SK-N-SH (cell line): ENCODE measurements at regions not wholly inside any gene's neighbourhood (a gene's known extent, or its start where the extent isn't known, plus 50 kb on each side); places are given as distances from the start of the nearest gene placed in this dataset.

Experiments
- CTCF ChIA-PET: fragments of 300-600, 350-600 bp; formaldehyde crosslinking; extraction: SDS; loops from one replicate; lab custom pipeline; 2021; lab: Yijun Ruan, JAX
- POLR2A ChIA-PET: fragments of 350-600 bp; sonication (Branson Sonifier 250); formaldehyde crosslinking; extraction: SDS; loops from one replicate; lab custom pipeline; 2020; ENCODE audit warnings: antibody characterized with exemption, inconsistent platforms; lab: Yijun Ruan, JAX
- DNase-seq: peaks from one replicate; pipeline ENCODE4 v3.0.0; 2012
- H2AFZ ChIP-seq: fragments of 200-600 bp; sonication (generic); 2 replicates; pipeline ENCODE4 v1.8.1; 2016; ENCODE audit warnings: antibody characterized with exemption, mild to moderate bottlenecking, low read depth
- H3F3A ChIP-seq: fragments of 200-600 bp; sonication (generic); replicated peaks from 2 replicates; pipeline ENCODE3; 2016; ENCODE audit warnings: antibody characterized with exemption, mild to moderate bottlenecking; ENCODE audit not compliant: insufficient read depth
- H3K27ac ChIP-seq, 2 experiments: fragments of 200-500 bp in 1 of 2; fragments of 200-600 bp in 1 of 2; sonication (Bioruptor generic) in 1 of 2; sonication (generic), shearing (Covaris generic) in 1 of 2; 2 replicates each; pipeline versions ENCODE4 v1.5.1 to v1.6.1; 2014 to 2016; ENCODE audit warnings: low read depth in 2 of 2, inconsistent platforms in 1 of 2, low read length in 1 of 2, mild to moderate bottlenecking in 1 of 2, mixed read lengths in 1 of 2
- H3K27me3 ChIP-seq: fragments of 200-600 bp; sonication (generic), shearing (Covaris generic); 2 replicates; pipeline ENCODE4 v1.6.1; 2016; ENCODE audit warnings: mixed run types; ENCODE audit not compliant: insufficient read depth
- H3K36me3 ChIP-seq, 2 experiments: fragments of 200-500 bp in 1 of 2; fragments of 200-600 bp in 1 of 2; sonication (Bioruptor generic) in 1 of 2; sonication (generic) in 1 of 2; replicated peaks in 1 of 2; 2 replicates each; pipeline versions ENCODE3 to v1.5.1; 2014 to 2016; ENCODE audit warnings: low read length in 1 of 2, mild to moderate bottlenecking in 1 of 2; ENCODE audit not compliant: insufficient read depth in 2 of 2, control insufficient read depth in 1 of 2
- H3K4me1 ChIP-seq, 2 experiments: fragments of 200-500 bp in 1 of 2; fragments of 200-600 bp in 1 of 2; sonication (Bioruptor generic) in 1 of 2; sonication (generic), shearing (Covaris generic) in 1 of 2; 2 replicates each; pipeline versions ENCODE4 v1.5.1 to v1.6.1; 2014 to 2016; ENCODE audit warnings: low read depth in 1 of 2, low read length in 1 of 2, mixed run types in 1 of 2; ENCODE audit not compliant: insufficient read depth in 2 of 2, control insufficient read depth in 1 of 2
- H3K4me2 ChIP-seq: fragments of 200-600 bp; sonication (generic), shearing (Covaris generic); 2 replicates; pipeline ENCODE4 v1.6.1; 2017; ENCODE audit warnings: mixed run types
- H3K4me3 ChIP-seq, 2 experiments: fragments of 200-500 bp in 1 of 2; fragments of 200-600 bp in 1 of 2; sonication (Bioruptor generic) in 1 of 2; sonication (generic), shearing (Covaris generic) in 1 of 2; 2 replicates each; pipeline versions ENCODE4 v1.5.1 to v1.8.1; 2014 to 2016; ENCODE audit warnings: low read depth in 2 of 2, inconsistent platforms in 1 of 2, low read length in 1 of 2, mild to moderate bottlenecking in 1 of 2, mixed read lengths in 1 of 2, moderate library complexity in 1 of 2
- H3K79me2 ChIP-seq: fragments of 200-600 bp; sonication (generic); 2 replicates; pipeline ENCODE4 v1.8.1; 2017; ENCODE audit warnings: mild to moderate bottlenecking; ENCODE audit not compliant: insufficient read depth
- H3K9ac ChIP-seq: fragments of 200-600 bp; sonication (generic); 2 replicates; pipeline ENCODE4 v1.6.1; 2017; ENCODE audit warnings: mixed run types
- H3K9me2 ChIP-seq: fragments of 200-600 bp; sonication (generic); 2 replicates; pipeline ENCODE4 v1.6.1; 2017; ENCODE audit warnings: mixed run types
- H3K9me3 ChIP-seq: fragments of 200-600 bp; sonication (generic); 2 replicates; pipeline ENCODE4 v1.6.1; 2017; ENCODE audit warnings: mixed run types, mild to moderate bottlenecking, moderate library complexity
- H4K20me1 ChIP-seq: fragments of 200-600 bp; sonication (generic); 2 replicates; pipeline ENCODE4 v1.6.1; 2017; ENCODE audit warnings: mild to moderate bottlenecking, mixed run types; ENCODE audit not compliant: insufficient read depth
- ELF1 ChIP-seq: IDR thresholded peaks from 2 replicates; pipeline ENCODE4 v1.4.0; 2012
- GABPA ChIP-seq: IDR thresholded peaks from 2 replicates; pipeline ENCODE4 v1.4.0; 2012; ENCODE audit warnings: low read depth, mild to moderate bottlenecking
- JUND ChIP-seq: IDR thresholded peaks from 2 replicates; pipeline ENCODE4 v1.4.0; 2012
- MEF2A ChIP-seq: IDR thresholded peaks from 2 replicates; pipeline ENCODE4 v1.4.0; 2012; ENCODE audit warnings: low read depth, borderline replicate concordance
- NFIC ChIP-seq: IDR thresholded peaks from 2 replicates; pipeline ENCODE4 v1.4.0; 2012; ENCODE audit warnings: borderline replicate concordance
- SMC3 ChIP-seq: IDR thresholded peaks from 2 replicates; pipeline ENCODE4 v1.6.1; 2012; ENCODE audit warnings: low read depth, low read length, improper control_type of control experiment
- TCF12 ChIP-seq: IDR thresholded peaks from 2 replicates; pipeline ENCODE4 v1.4.0; 2012
- USF1 ChIP-seq: IDR thresholded peaks from 2 replicates; pipeline ENCODE4 v1.4.0; 2012; ENCODE audit warnings: low read depth, borderline replicate concordance
- USF2 ChIP-seq: fragments of 150-350 bp; IDR thresholded peaks from 2 replicates; pipeline ENCODE4 v1.6.1; 2017; ENCODE audit warnings: antibody characterized with exemption, low read length, low read depth, borderline replicate concordance
- ZBTB33 ChIP-seq: IDR thresholded peaks from 2 replicates; pipeline ENCODE4 v1.4.0; 2012; ENCODE audit warnings: low read depth, borderline replicate concordance
- WGBS: methylation state at CpG from one replicate; pipeline ENCODE4 v1.1.6; 2017; ENCODE audit warnings: low lambda C conversion rate; 5-methylcytosine and 5-hydroxymethylcytosine counted together

GRCh38 chr2:138171244-138171643, 207.0 kb downstream of the HNMT start:
- Histone ChIP-seq H3K79me2 (no peaks in the 10 kb centered on the region), H3K4me1 (peaks cover 0 to 2% of the 10 kb centered on the region in 2 experiments; a peak in 2 of 4 replicates), H3K27ac (no peak overlapping the region), H3K4me2 (no peak overlapping the region), H2AFZ (no peak overlapping the region), H3K9me3 (no peaks in the 10 kb centered on the region), H3F3A (no peaks in the 10 kb centered on the region)
- CTCF ChIA-PET: no interaction called here
- DNase-seq: no peak
- POLR2A ChIA-PET: no interaction called here
- WGBS: 38% methylated on average over 3 of the region's 3 CpGs
- TF ChIP-seq TCF12 (no peak), GABPA (no peak)
- TF ChIP-seq, all 33 proteins: peak for 0
- Histone ChIP-seq H3K27me3 (no peaks in the 10 kb centered on the region), H3K4me3 (no peak overlapping the region), H3K9ac (no peak overlapping the region), H4K20me1 (no peaks in the 10 kb centered on the region), H3K9me2 (no peaks in the 10 kb centered on the region), H3K36me3 (no peaks in the 10 kb centered on the region)

- DNase-seq: no peak
- H4K20me1 ChIP-seq: no peaks in the 10 kb centered on the region
- no peaks in the 10 kb centered on the region for H3K27me3 ChIP-seq
- H3F3A ChIP-seq: no peaks in the 10 kb centered on the region
- 80% methylated on average over 2 of the region's 2 CpGs for WGBS
- H3K9me2 ChIP-seq: no peaks in the 10 kb centered on the region
- H3K4me2 ChIP-seq: no peak overlapping the region
- H3K36me3 ChIP-seq: no peaks in the 10 kb centered on the region
- no peak overlapping the region for H2AFZ ChIP-seq
- TF ChIP-seq ELF1 (no peak), ZBTB33 (no peak), SMC3 (no peak), USF2 (no peak), JUND (no peak), NFIC (no peak), USF1 (no peak), MEF2A (no peak)
- TF ChIP-seq, all 33 proteins: peak for 0
- no peak overlapping the region for H3K9ac ChIP-seq
- H3K4me3 ChIP-seq: no peak overlapping the region
- no peaks in the 10 kb centered on the region for H3K79me2 ChIP-seq
- H3K27ac ChIP-seq: no peak overlapping the region
- POLR2A ChIA-PET: no interaction called here
- CTCF ChIA-PET: no interaction called here
- no peaks in the 10 kb centered on the region for H3K9me3 ChIP-seq
- H3K4me1 ChIP-seq: peaks cover 0 to 2% of the 10 kb centered on the region in 2 experiments; a peak in 2 of 4 replicates
Observed at GRCh38 chr2:138175066-138175465, 210.8 kb downstream of the HNMT start.
